Tibial nerve (tissue), 4 donors: ENCODE measurements at regions not wholly inside any gene's neighbourhood (a gene's known extent, or its start where the extent isn't known, plus 50 kb on each side); places are given as distances from the start of the nearest gene placed in this dataset.

ENCODE experiments used
- CTCF ChIP-seq, 5 experiments: fragments of 200-600 bp in 3 of 5; fragments of 450-650 bp in 2 of 5; sonication (generic) in 3 of 5; IDR thresholded peaks; one replicate each; pipeline ENCODE4 v1.5.1; 2016 to 2019; ENCODE audit warnings: antibody characterized with exemption in 5 of 5, mild to moderate bottlenecking in 3 of 5, moderate library complexity in 2 of 5
- EP300 ChIP-seq, 2 donors: sonication (generic); formaldehyde crosslinking; IDR thresholded peaks; one replicate each; pipeline ENCODE4 v1.6.1; 2017; ENCODE audit warnings: antibody characterized with exemption in 2 of 2, mild to moderate bottlenecking in 1 of 2

GRCh38 chr3:143179603-143180002 lies 60.0 kb downstream of the CHST2 start:
- TF ChIP-seq CTCF (IDR thresholded peaks at IDR 0.05) (no peak), EP300 (IDR thresholded peaks at IDR 0.05) (no peak)
